ENCODE measurements at regions not wholly inside any gene's neighbourhood (a gene's known extent, or its start where the extent isn't known, plus 50 kb on each side); places are given as distances from the start of the nearest gene placed in this dataset.

DNA sequence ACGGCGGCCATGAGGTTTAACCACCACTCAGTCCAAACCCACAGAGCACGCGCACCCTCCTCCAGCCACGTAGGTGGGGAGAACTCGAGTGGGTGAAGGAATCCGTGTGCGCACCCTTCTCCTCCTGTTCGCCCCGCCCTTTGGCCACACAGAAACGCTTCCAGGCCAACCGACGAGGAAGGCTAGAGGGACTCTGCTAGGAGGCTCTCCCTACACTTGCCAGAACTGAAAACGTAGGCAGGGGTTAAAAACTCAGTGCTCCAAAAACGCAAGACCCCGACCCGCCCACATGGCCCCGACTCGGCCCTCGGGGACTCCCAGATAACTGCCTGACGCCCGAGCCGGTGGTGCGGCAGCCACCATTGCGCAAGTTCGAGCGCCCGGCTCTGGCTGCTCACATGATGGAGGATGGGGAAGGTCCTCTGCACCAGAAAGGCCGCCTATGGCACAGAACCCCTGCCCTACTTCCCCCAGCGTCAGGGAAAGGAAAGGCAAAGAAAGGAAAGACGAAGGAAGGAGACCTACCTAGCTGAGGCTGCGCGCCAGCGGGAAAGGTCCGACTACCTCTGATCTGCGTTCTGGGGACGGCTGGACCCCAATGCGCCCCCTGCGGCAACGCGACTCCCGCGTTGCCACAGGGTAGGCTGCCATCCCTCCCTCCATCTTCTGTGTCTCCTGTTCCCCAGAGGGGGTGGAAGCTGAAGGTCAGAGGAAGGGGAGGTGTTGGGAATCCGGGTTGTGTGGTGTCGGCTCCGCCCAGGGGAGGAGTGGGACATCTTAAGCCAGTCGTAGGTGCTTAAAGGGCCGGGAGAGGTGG lies 201.9 kb upstream of the AGTR2 start:
- H3K4me1 Mint-ChIP-seq (ENCODE audit: low read depth, unreplicated experiment) = peaks cover 6% of the 10 kb centered on the region
- peak overlapping the region; percentile 81 for H2AFZ ChIP-seq (ENCODE audit: low read depth, low read length)
- no peaks in the 10 kb centered on the region for H4K20me1 ChIP-seq (ENCODE audit: insufficient read depth, low read length)
- TF ChIP-seq EZH2 (IDR thresholded peaks at IDR 0.05; ENCODE audit: insufficient read depth, low read length) = no peak
- TF ChIP-seq, protein P1, sequence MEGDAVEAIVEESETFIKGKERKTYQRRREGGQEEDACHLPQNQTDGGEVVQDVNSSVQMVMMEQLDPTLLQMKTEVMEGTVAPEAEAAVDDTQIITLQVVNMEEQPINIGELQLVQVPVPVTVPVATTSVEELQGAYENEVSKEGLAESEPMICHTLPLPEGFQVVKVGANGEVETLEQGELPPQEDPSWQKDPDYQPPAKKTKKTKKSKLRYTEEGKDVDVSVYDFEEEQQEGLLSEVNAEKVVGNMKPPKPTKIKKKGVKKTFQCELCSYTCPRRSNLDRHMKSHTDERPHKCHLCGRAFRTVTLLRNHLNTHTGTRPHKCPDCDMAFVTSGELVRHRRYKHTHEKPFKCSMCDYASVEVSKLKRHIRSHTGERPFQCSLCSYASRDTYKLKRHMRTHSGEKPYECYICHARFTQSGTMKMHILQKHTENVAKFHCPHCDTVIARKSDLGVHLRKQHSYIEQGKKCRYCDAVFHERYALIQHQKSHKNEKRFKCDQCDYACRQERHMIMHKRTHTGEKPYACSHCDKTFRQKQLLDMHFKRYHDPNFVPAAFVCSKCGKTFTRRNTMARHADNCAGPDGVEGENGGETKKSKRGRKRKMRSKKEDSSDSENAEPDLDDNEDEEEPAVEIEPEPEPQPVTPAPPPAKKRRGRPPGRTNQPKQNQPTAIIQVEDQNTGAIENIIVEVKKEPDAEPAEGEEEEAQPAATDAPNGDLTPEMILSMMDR (IDR thresholded peaks at IDR 0.05; ENCODE audit: insufficient read depth, low read depth, low read length) = no peak
- no peaks in the 10 kb centered on the region for H3K36me3 ChIP-seq (ENCODE audit: insufficient read depth, low read length)
- H3K27ac ChIP-seq (ENCODE audit: low read depth, low read length) = peak overlapping the region; percentile 12
- peak overlapping the region; percentile 87 for H3K27ac Mint-ChIP-seq (ENCODE audit: unreplicated experiment)
- H3K36me3 Mint-ChIP-seq (ENCODE audit: low read depth, unreplicated experiment) = no peaks in the 10 kb centered on the region
- no peaks in the 10 kb centered on the region for H3K9me3 Mint-ChIP-seq (ENCODE audit: unreplicated experiment)
- FAIRE-seq (no peak), DNase-seq (ENCODE audit: low read depth) (peak; percentile 8)
- peak overlapping the region; percentile 68 for H3K4me3 ChIP-seq (ENCODE audit: insufficient read depth, low read depth, low read length)
- peak overlapping the region; percentile 79 for H3K4me2 ChIP-seq (ENCODE audit: low read length)
- H3K27me3 Mint-ChIP-seq (ENCODE audit: low read depth, unreplicated experiment) = no peaks in the 10 kb centered on the region
- H3K9me3 ChIP-seq (ENCODE audit: insufficient read depth, low read depth, low read length) = no peaks in the 10 kb centered on the region
- no peaks in the 10 kb centered on the region for H3K27me3 ChIP-seq (ENCODE audit: insufficient read depth, low read length)
- H3K9ac ChIP-seq (ENCODE audit: low read length) = peak overlapping the region; percentile 71
- peak overlapping the region; percentile 91 for H3K4me3 Mint-ChIP-seq (ENCODE audit: unreplicated experiment)
- H3K4me1 ChIP-seq (ENCODE audit: insufficient read depth, low read length) = no peaks in the 10 kb centered on the region
- H3K79me2 ChIP-seq (ENCODE audit: insufficient read depth, low read length) = no peaks in the 10 kb centered on the region

- FAIRE-seq (peak; percentile 45), DNase-seq (ENCODE audit: low read depth) (no peak)
- H3K27ac ChIP-seq (ENCODE audit: low read depth, low read length) = no peak overlapping the region
- Mint-ChIP-seq H3K4me3 (ENCODE audit: unreplicated experiment) (no peak overlapping the region), H3K36me3 (ENCODE audit: low read depth, unreplicated experiment) (no peaks in the 10 kb centered on the region), H3K9me3 (ENCODE audit: unreplicated experiment) (no peaks in the 10 kb centered on the region), H3K27ac (ENCODE audit: unreplicated experiment) (no peak overlapping the region), H3K27me3 (ENCODE audit: low read depth, unreplicated experiment) (no peaks in the 10 kb centered on the region), H3K4me1 (ENCODE audit: low read depth, unreplicated experiment) (peaks cover 6% of the 10 kb centered on the region)
- H3K79me2 ChIP-seq (ENCODE audit: insufficient read depth, low read length) = no peaks in the 10 kb centered on the region
- no peak overlapping the region for H3K4me2 ChIP-seq (ENCODE audit: low read length)
- H2AFZ ChIP-seq (ENCODE audit: low read depth, low read length) = no peak overlapping the region
- no peak overlapping the region for H3K4me3 ChIP-seq (ENCODE audit: insufficient read depth, low read depth, low read length)
- no peaks in the 10 kb centered on the region for H3K27me3 ChIP-seq (ENCODE audit: insufficient read depth, low read length)
- no peak for TF ChIP-seq EZH2 (IDR thresholded peaks at IDR 0.05; ENCODE audit: insufficient read depth, low read length)
- TF ChIP-seq, protein P1 (IDR thresholded peaks at IDR 0.05; ENCODE audit: insufficient read depth, low read depth, low read length) = no peak
- no peaks in the 10 kb centered on the region for H3K36me3 ChIP-seq (ENCODE audit: insufficient read depth, low read length)
- H4K20me1 ChIP-seq (ENCODE audit: insufficient read depth, low read length) = no peaks in the 10 kb centered on the region
- H3K9ac ChIP-seq (ENCODE audit: low read length) = no peak overlapping the region
- no peaks in the 10 kb centered on the region for H3K9me3 ChIP-seq (ENCODE audit: insufficient read depth, low read depth, low read length)
- no peaks in the 10 kb centered on the region for H3K4me1 ChIP-seq (ENCODE audit: insufficient read depth, low read length)
These were observed 199.8 kb upstream of the AGTR2 start for GRCh38 chrX:115970718-115971117.

DNA sequence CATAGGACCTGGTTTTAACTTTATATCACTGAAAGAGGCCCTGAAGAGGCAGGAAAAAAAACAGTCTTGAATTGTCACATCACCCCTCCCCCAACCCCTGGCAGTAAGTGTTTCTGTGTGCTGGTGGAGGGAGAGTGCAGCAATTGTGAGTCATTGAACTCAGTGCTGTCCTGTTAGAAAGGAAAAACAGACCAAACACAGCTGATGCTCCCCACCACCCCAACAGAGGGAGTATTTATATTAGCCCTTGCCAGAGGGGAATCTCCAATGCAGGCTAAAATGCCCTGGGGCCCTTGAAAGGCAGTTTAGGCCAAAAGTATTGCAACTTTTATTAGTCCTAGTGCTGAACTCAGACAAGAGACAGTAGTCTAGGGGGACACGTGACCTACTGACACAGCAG lies 197.8 kb upstream of the AGTR2 start:
- TF ChIP-seq, protein P1 (IDR thresholded peaks at IDR 0.05; ENCODE audit: insufficient read depth, low read depth, low read length) = no peak
- TF ChIP-seq EZH2 (IDR thresholded peaks at IDR 0.05; ENCODE audit: insufficient read depth, low read length) = no peak
- Mint-ChIP-seq H3K4me3 (ENCODE audit: unreplicated experiment) (no peak overlapping the region), H3K9me3 (ENCODE audit: unreplicated experiment) (no peaks in the 10 kb centered on the region), H3K27ac (ENCODE audit: unreplicated experiment) (no peak overlapping the region), H3K4me1 (ENCODE audit: low read depth, unreplicated experiment) (peaks cover 6% of the 10 kb centered on the region), H3K27me3 (ENCODE audit: low read depth, unreplicated experiment) (no peaks in the 10 kb centered on the region), H3K36me3 (ENCODE audit: low read depth, unreplicated experiment) (no peaks in the 10 kb centered on the region)
- Histone ChIP-seq H3K4me1 (ENCODE audit: insufficient read depth, low read length) (no peaks in the 10 kb centered on the region), H3K36me3 (ENCODE audit: insufficient read depth, low read length) (no peaks in the 10 kb centered on the region), H3K4me3 (ENCODE audit: insufficient read depth, low read depth, low read length) (no peak overlapping the region), H3K79me2 (ENCODE audit: insufficient read depth, low read length) (no peaks in the 10 kb centered on the region), H4K20me1 (ENCODE audit: insufficient read depth, low read length) (no peaks in the 10 kb centered on the region), H3K27me3 (ENCODE audit: insufficient read depth, low read length) (no peaks in the 10 kb centered on the region), H2AFZ (ENCODE audit: low read depth, low read length) (no peak overlapping the region), H3K9ac (ENCODE audit: low read length) (no peak overlapping the region), H3K27ac (ENCODE audit: low read depth, low read length) (no peak overlapping the region), H3K9me3 (ENCODE audit: insufficient read depth, low read depth, low read length) (no peaks in the 10 kb centered on the region), H3K4me2 (ENCODE audit: low read length) (no peak overlapping the region)
- FAIRE-seq (no peak), DNase-seq (ENCODE audit: low read depth) (no peak)

Measured in astrocyte (in vitro differentiated cells and primary cell).